CD4-positive, CD25-positive, alpha-beta regulatory T cell (primary cell): ENCODE measurements at regions not wholly inside any gene's neighbourhood (a gene's known extent, or its start where the extent isn't known, plus 50 kb on each side); places are given as distances from the start of the nearest gene placed in this dataset.

Experiments
- ATAC-seq, 2 donors: fragments of 150-1000 bp; cut with Tn5 transposase; one replicate each; pipeline ENCODE4 v1.10.0; 2021; ENCODE audit warnings: low read depth in 2 of 2, moderate number of reproducible peaks in 2 of 2, moderate library complexity in 1 of 2
- DNase-seq, 3 donors: peaks; one replicate each; pipeline versions ENCODE4 v3.0.0 to v3.0.0-alpha.2; 2012 to 2022; ENCODE audit warnings: mixed read lengths in 1 of 3
- H3K27ac ChIP-seq: one replicate; pipeline ENCODE4 v1.7.0; 2013; ENCODE audit warnings: mild to moderate bottlenecking, low read length; ENCODE audit not compliant: insufficient read depth, poor library complexity, severe bottlenecking
- H3K27me3 ChIP-seq: one replicate; pipeline ENCODE4 v1.7.0; 2013; ENCODE audit warnings: low read length; ENCODE audit not compliant: control insufficient read depth, insufficient read depth
- H3K36me3 ChIP-seq: one replicate; pipeline ENCODE4 v1.7.0; 2013; ENCODE audit warnings: mild to moderate bottlenecking, low read length, moderate library complexity; ENCODE audit not compliant: control insufficient read depth, insufficient read depth
- H3K4me1 ChIP-seq: 2 replicates; pipeline ENCODE4 v1.7.0; 2013; ENCODE audit warnings: mild to moderate bottlenecking, low read length; ENCODE audit not compliant: insufficient read depth, control insufficient read depth, poor library complexity, severe bottlenecking
- H3K4me3 ChIP-seq: one replicate; pipeline ENCODE4 v1.7.0; 2013; ENCODE audit warnings: low read depth, mild to moderate bottlenecking, low read length, moderate library complexity
- H3K9me3 ChIP-seq, 2 experiments: 1 replicate in 1 of 2; 2 replicates in 1 of 2; pipeline ENCODE4 v1.7.0; 2013; ENCODE audit warnings: low read length in 2 of 2, mild to moderate bottlenecking in 1 of 2, moderate library complexity in 1 of 2; ENCODE audit not compliant: control insufficient read depth in 2 of 2
- H3K27ac Mint-ChIP-seq, 3 donors: one replicate each; pipeline ENCODE4 v1.8.0; 2020 to 2022; ENCODE audit warnings: mild to moderate bottlenecking in 3 of 3, mixed read lengths in 3 of 3, moderate library complexity in 2 of 3
- H3K27me3 Mint-ChIP-seq: one replicate; pipeline ENCODE4 v1.8.0; 2022; ENCODE audit warnings: mild to moderate bottlenecking, mixed read lengths
- H3K36me3 Mint-ChIP-seq: one replicate; pipeline ENCODE4 v1.8.0; 2020; ENCODE audit warnings: mixed read lengths
- H3K4me1 Mint-ChIP-seq, 4 donors: one replicate each; pipeline ENCODE4 v1.8.0; 2020 to 2022; ENCODE audit warnings: mixed read lengths in 4 of 4, mild to moderate bottlenecking in 1 of 4
- H3K4me3 Mint-ChIP-seq, 4 donors: one replicate each; pipeline ENCODE4 v1.8.0; 2020 to 2022; ENCODE audit warnings: mild to moderate bottlenecking in 4 of 4, mixed read lengths in 4 of 4, moderate library complexity in 3 of 4
- H3K9me3 Mint-ChIP-seq, 7 donors: one replicate each; pipeline ENCODE4 v1.8.0; 2020 to 2022; ENCODE audit warnings: mixed read lengths in 7 of 7, mild to moderate bottlenecking in 3 of 7, moderate library complexity in 2 of 7

- no peak for DNase-seq
- Histone ChIP-seq H3K4me1 (no peaks in the 10 kb centered on the region), H3K27ac (no peak overlapping the region), H3K9me3 (no peaks in the 10 kb centered on the region), H3K27me3 (no peaks in the 10 kb centered on the region), H3K36me3 (no peaks in the 10 kb centered on the region), H3K4me3 (no peak overlapping the region)
- H3K9me3 Mint-ChIP-seq = peaks cover 0 to 6% (median 0%) of the 10 kb centered on the region in 7 donors
- no peaks in the 10 kb centered on the region for H3K36me3 Mint-ChIP-seq
- peaks cover 0 to 4% (median 0%) of the 10 kb centered on the region in 4 donors for H3K4me1 Mint-ChIP-seq
- ATAC-seq = no peak
- H3K4me3 Mint-ChIP-seq = no peak overlapping the region
- peaks cover 4% of the 10 kb centered on the region for H3K27me3 Mint-ChIP-seq
- H3K27ac Mint-ChIP-seq = no peak overlapping the region
Observed at GRCh38 chr11:112421879-112422278, 161.2 kb upstream of the PLET1 start.

- no peak overlapping the region for H3K27ac ChIP-seq
- H3K9me3 ChIP-seq = no peaks in the 10 kb centered on the region
- no peak for ATAC-seq
- Mint-ChIP-seq H3K36me3 (no peaks in the 10 kb centered on the region), H3K27ac (no peak overlapping the region), H3K9me3 (peaks cover 2 to 15% (median 3%) of the 10 kb centered on the region in 7 donors), H3K27me3 (peaks cover 4% of the 10 kb centered on the region), H3K4me1 (no peaks in the 10 kb centered on the region), H3K4me3 (no peak overlapping the region)
- DNase-seq = no peak
- no peaks in the 10 kb centered on the region for H3K4me1 ChIP-seq
- H3K36me3 ChIP-seq = no peaks in the 10 kb centered on the region
- H3K27me3 ChIP-seq = no peaks in the 10 kb centered on the region
- no peak overlapping the region for H3K4me3 ChIP-seq
Observed at GRCh38 chr11:112425121-112425520, 164.5 kb upstream of the PLET1 start.

- peaks cover 0 to 22% (median 13%) of the 10 kb centered on the region in 7 donors for H3K9me3 Mint-ChIP-seq
- H3K4me3 Mint-ChIP-seq = no peak overlapping the region
- Histone ChIP-seq H3K27me3 (no peaks in the 10 kb centered on the region), H3K27ac (no peak overlapping the region), H3K36me3 (no peaks in the 10 kb centered on the region), H3K4me3 (no peak overlapping the region), H3K9me3 (peaks cover 5 to 7% of the 10 kb centered on the region in 2 experiments), H3K4me1 (no peaks in the 10 kb centered on the region)
- H3K4me1 Mint-ChIP-seq = no peaks in the 10 kb centered on the region
- H3K36me3 Mint-ChIP-seq = no peaks in the 10 kb centered on the region
- no peak overlapping the region for H3K27ac Mint-ChIP-seq
- DNase-seq = no peak
- H3K27me3 Mint-ChIP-seq = no peaks in the 10 kb centered on the region
- no peak for ATAC-seq
Observed at GRCh38 chr11:112437096-112437495, 176.4 kb upstream of the PLET1 start.

- peaks cover 0 to 25% (median 14%) of the 10 kb centered on the region in 7 donors for H3K9me3 Mint-ChIP-seq
- DNase-seq = no peak
- no peaks in the 10 kb centered on the region for H3K36me3 Mint-ChIP-seq
Observed at GRCh38 chr11:112439614-112440013, 179.0 kb upstream of the PLET1 start.

GRCh38 chr11:112440518-112440917 is 179.9 kb upstream of the PLET1 start:
- Mint-ChIP-seq H3K36me3 (peaks cover 5% of the 10 kb centered on the region), H3K27me3 (peaks cover 7% of the 10 kb centered on the region), H3K27ac (no peak overlapping the region), H3K4me1 (no peaks in the 10 kb centered on the region), H3K4me3 (no peak overlapping the region), H3K9me3 (peaks cover 0 to 34% (median 12%) of the 10 kb centered on the region in 7 donors)
- H3K36me3 ChIP-seq = no peaks in the 10 kb centered on the region
- no peak overlapping the region for H3K4me3 ChIP-seq
- ATAC-seq = no peak
- H3K27ac ChIP-seq = no peak overlapping the region
- no peak for DNase-seq
- H3K4me1 ChIP-seq = no peaks in the 10 kb centered on the region
- H3K9me3 ChIP-seq = peaks cover 10 to 14% of the 10 kb centered on the region in 2 experiments
- H3K27me3 ChIP-seq = no peaks in the 10 kb centered on the region

More at GRCh38 chr11:112439614-112440013, 179.0 kb upstream of the PLET1 start:
- Histone ChIP-seq H3K27ac (no peak overlapping the region), H3K4me1 (no peaks in the 10 kb centered on the region), H3K4me3 (no peak overlapping the region), H3K9me3 (peaks cover 7 to 10% of the 10 kb centered on the region in 2 experiments), H3K36me3 (no peaks in the 10 kb centered on the region), H3K27me3 (no peaks in the 10 kb centered on the region)
- ATAC-seq = no peak
- no peak overlapping the region for H3K4me3 Mint-ChIP-seq
- H3K4me1 Mint-ChIP-seq = no peaks in the 10 kb centered on the region
- H3K27ac Mint-ChIP-seq = no peak overlapping the region
- H3K27me3 Mint-ChIP-seq = no peaks in the 10 kb centered on the region

GRCh38 chr11:112448168-112448567 is 187.5 kb upstream of the PLET1 start:
- Mint-ChIP-seq H3K36me3 (peaks cover 5% of the 10 kb centered on the region), H3K4me1 (no peaks in the 10 kb centered on the region), H3K4me3 (no peak overlapping the region), H3K9me3 (peaks cover 0 to 18% (median 5%) of the 10 kb centered on the region in 7 donors), H3K27ac (no peak overlapping the region), H3K27me3 (peaks cover 24% of the 10 kb centered on the region)
- H3K27me3 ChIP-seq = peaks cover 2% of the 10 kb centered on the region
- H3K9me3 ChIP-seq = peaks cover 4 to 9% of the 10 kb centered on the region in 2 experiments
- H3K4me3 ChIP-seq = no peak overlapping the region
- H3K36me3 ChIP-seq = no peaks in the 10 kb centered on the region
- no peaks in the 10 kb centered on the region for H3K4me1 ChIP-seq
- ATAC-seq = no peak
- no peak for DNase-seq
- no peak overlapping the region for H3K27ac ChIP-seq

GRCh38 chr11:112448806-112449205 is 188.1 kb upstream of the PLET1 start:
- H3K4me1 Mint-ChIP-seq = no peaks in the 10 kb centered on the region
- Histone ChIP-seq H3K9me3 (peaks cover 4 to 9% of the 10 kb centered on the region in 2 experiments), H3K36me3 (no peaks in the 10 kb centered on the region), H3K27me3 (peaks cover 2% of the 10 kb centered on the region), H3K4me3 (no peak overlapping the region), H3K4me1 (no peaks in the 10 kb centered on the region), H3K27ac (no peak overlapping the region)
- H3K27ac Mint-ChIP-seq = no peak overlapping the region
- ATAC-seq (no peak), DNase-seq (no peak)
- peaks cover 5% of the 10 kb centered on the region for H3K36me3 Mint-ChIP-seq
- H3K27me3 Mint-ChIP-seq = peaks cover 24% of the 10 kb centered on the region
- peaks cover 0 to 18% (median 5%) of the 10 kb centered on the region in 7 donors for H3K9me3 Mint-ChIP-seq
- H3K4me3 Mint-ChIP-seq = no peak overlapping the region

GRCh38 chr11:112451250-112451649 is 190.6 kb upstream of the PLET1 start:
- H3K4me3 Mint-ChIP-seq = no peak overlapping the region
- DNase-seq (no peak), ATAC-seq (no peak)
- peaks cover 13% of the 10 kb centered on the region for H3K27me3 Mint-ChIP-seq
- Histone ChIP-seq H3K9me3 (no peaks in the 10 kb centered on the region), H3K27ac (no peak overlapping the region), H3K36me3 (no peaks in the 10 kb centered on the region), H3K4me1 (no peaks in the 10 kb centered on the region), H3K27me3 (peaks cover 2% of the 10 kb centered on the region), H3K4me3 (no peak overlapping the region)
- H3K36me3 Mint-ChIP-seq = no peaks in the 10 kb centered on the region
- peak overlapping the region in 1 of 3 donors; percentile 15 for H3K27ac Mint-ChIP-seq
- H3K9me3 Mint-ChIP-seq = peaks cover 0 to 3% (median 0%) of the 10 kb centered on the region in 7 donors
- peaks cover 0 to 3% (median under 1%) of the 10 kb centered on the region in 4 donors for H3K4me1 Mint-ChIP-seq
